Right atrium auricular region (tissue), 2 donors: ENCODE measurements at regions not wholly inside any gene's neighbourhood (a gene's known extent, or its start where the extent isn't known, plus 50 kb on each side); places are given as distances from the start of the nearest gene placed in this dataset.

Source experiments
- DNase-seq: peaks from one replicate; pipeline ENCODE4 v3.0.0-alpha.2; 2019; ENCODE audit warnings: low spot score
- H3K27ac ChIP-seq, 2 donors: fragments of 200-600 bp; sonication (generic); 1 replicate in 1 of 2; 2 replicates in 1 of 2; pipeline ENCODE4 v1.5.1; 2016 to 2019
- H3K27me3 ChIP-seq, 2 donors: fragments of 200-600 bp; sonication (generic); one replicate each; pipeline versions ENCODE4 v1.5.1 to v1.6.0; 2017 to 2019
- H3K36me3 ChIP-seq: fragments of 200-600 bp; sonication (generic); one replicate; pipeline ENCODE4 v1.5.1; 2016
- H3K4me1 ChIP-seq, 2 donors: fragments of 200-600 bp; sonication (generic); one replicate each; pipeline versions ENCODE4 v1.5.1 to v1.6.0; 2017 to 2019
- H3K4me3 ChIP-seq, 2 donors: fragments of 200-600 bp; sonication (generic); 1 replicate in 1 of 2; 2 replicates in 1 of 2; pipeline ENCODE4 v1.5.1; 2017 to 2019; ENCODE audit warnings: mild to moderate bottlenecking in 1 of 2, moderate library complexity in 1 of 2
- H3K9me3 ChIP-seq, 2 donors: fragments of 200-600 bp; sonication (generic); one replicate each; pipeline ENCODE4 v1.5.1; 2019
- TF ChIP-seq, protein P1 (sequence below), 2 donors: fragments of 200-600 bp; sonication (generic); IDR thresholded peaks; one replicate each; pipeline ENCODE4 v1.5.1; 2019; ENCODE audit warnings: antibody characterized with exemption in 2 of 2

DNA sequence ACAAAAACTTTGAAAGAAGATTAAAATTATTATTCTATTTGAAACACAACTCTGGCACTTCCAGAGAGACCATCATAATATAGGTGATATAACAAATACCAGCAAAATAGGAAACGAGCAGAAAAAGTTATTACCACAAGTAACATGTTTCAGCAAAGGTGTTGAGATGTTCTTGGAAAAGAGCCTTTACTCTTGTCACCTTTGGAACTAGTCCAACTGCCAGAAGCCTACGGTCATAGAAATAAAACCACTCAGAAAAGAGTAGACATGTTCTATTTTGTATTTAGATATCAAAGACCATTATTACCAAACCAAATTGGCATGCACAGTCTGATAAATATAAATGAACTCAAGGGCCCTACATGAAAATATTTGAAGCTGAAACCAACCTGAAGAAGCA lies 145.0 kb upstream of the DMAC1 start:
- H3K9me3 ChIP-seq = peaks cover 0 to 5% of the 10 kb centered on the region in 2 donors
- DNase-seq = no peak
- no peaks in the 10 kb centered on the region for H3K4me1 ChIP-seq
- H3K36me3 ChIP-seq = no peaks in the 10 kb centered on the region
- no peaks in the 10 kb centered on the region for H3K27me3 ChIP-seq
- H3K27ac ChIP-seq = peak overlapping the region in 1 of 2 donors; percentile 30
- no peak overlapping the region for H3K4me3 ChIP-seq
- TF ChIP-seq, protein P1, sequence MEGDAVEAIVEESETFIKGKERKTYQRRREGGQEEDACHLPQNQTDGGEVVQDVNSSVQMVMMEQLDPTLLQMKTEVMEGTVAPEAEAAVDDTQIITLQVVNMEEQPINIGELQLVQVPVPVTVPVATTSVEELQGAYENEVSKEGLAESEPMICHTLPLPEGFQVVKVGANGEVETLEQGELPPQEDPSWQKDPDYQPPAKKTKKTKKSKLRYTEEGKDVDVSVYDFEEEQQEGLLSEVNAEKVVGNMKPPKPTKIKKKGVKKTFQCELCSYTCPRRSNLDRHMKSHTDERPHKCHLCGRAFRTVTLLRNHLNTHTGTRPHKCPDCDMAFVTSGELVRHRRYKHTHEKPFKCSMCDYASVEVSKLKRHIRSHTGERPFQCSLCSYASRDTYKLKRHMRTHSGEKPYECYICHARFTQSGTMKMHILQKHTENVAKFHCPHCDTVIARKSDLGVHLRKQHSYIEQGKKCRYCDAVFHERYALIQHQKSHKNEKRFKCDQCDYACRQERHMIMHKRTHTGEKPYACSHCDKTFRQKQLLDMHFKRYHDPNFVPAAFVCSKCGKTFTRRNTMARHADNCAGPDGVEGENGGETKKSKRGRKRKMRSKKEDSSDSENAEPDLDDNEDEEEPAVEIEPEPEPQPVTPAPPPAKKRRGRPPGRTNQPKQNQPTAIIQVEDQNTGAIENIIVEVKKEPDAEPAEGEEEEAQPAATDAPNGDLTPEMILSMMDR (IDR thresholded peaks at IDR 0.05) = no peak

DNA sequence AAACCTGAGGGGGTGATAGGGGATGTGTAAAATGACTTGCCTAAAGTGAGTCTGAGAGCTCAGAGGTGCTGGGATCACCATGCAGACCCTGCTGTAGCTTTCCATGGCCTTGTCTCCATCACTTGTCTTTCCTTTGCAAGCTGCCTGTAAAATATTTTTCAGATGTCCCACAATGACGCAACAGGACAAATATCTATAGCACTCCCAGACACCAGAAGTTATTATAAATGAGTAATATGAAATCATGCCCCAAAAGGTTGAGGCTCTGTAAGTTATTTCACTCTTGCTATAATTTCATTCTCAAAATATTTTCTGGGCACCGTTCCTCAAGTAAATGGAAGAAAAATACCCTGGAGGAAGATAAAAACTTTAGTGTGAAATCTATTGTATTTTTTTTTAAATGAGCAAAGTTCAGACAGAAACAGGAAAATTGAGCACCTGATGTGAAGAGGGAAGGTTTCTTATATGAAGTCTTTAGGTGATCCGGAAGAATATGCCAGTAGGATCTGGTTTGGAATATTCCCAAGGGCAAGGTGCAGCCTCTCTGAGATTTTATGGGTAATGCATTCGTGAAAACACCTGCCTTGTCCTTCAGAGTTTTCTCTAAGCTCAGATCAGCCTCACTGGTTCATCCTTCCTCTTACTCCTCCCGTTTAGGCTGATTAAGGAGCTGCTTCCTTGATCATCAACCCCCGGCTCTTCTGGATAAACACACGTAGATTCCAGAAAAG lies 138.3 kb upstream of the DMAC1 start:
- no peaks in the 10 kb centered on the region for H3K4me1 ChIP-seq
- TF ChIP-seq, protein P1 (IDR thresholded peaks at IDR 0.05) = no peak
- no peaks in the 10 kb centered on the region for H3K36me3 ChIP-seq
- no peaks in the 10 kb centered on the region for H3K27me3 ChIP-seq
- H3K4me3 ChIP-seq = no peak overlapping the region
- DNase-seq = no peak
- peaks cover 0 to 10% of the 10 kb centered on the region in 2 donors for H3K9me3 ChIP-seq
- H3K27ac ChIP-seq = no peak overlapping the region

DNA sequence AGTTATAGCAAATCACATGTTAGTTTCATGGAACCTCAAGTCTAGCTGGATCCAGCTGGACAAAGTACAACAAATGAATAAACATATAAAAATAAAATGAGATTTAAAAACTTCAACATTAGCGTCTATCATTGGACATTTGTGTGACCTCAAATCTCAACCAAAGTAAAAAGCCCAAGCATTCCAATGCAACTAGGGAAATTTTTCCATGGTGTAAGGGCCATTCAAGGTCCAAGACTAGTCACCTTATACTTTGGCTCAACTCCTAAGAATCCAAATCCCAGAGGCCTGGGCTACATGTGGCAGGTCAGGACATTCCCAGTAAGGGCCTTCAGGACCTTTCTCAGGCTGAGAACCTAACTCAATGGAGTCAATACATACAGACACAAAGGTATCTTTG lies 137.4 kb upstream of the DMAC1 start:
- no peak overlapping the region for H3K27ac ChIP-seq

GRCh38 chr9:7936163-7936562 lies 136.6 kb upstream of the DMAC1 start:
- DNase-seq = no peak
- TF ChIP-seq, protein P1 (IDR thresholded peaks at IDR 0.05) = no peak
- H3K27me3 ChIP-seq = no peaks in the 10 kb centered on the region
- H3K9me3 ChIP-seq = peaks cover 0 to 10% of the 10 kb centered on the region in 2 donors
- H3K4me3 ChIP-seq = no peak overlapping the region
- no peak overlapping the region for H3K27ac ChIP-seq
- H3K4me1 ChIP-seq = no peaks in the 10 kb centered on the region
- H3K36me3 ChIP-seq = no peaks in the 10 kb centered on the region

More for the DNA sequence above, 137.4 kb upstream of the DMAC1 start:
- Histone ChIP-seq H3K9me3 (peaks cover 0 to 10% of the 10 kb centered on the region in 2 donors), H3K27me3 (no peaks in the 10 kb centered on the region), H3K4me1 (no peaks in the 10 kb centered on the region), H3K4me3 (no peak overlapping the region), H3K36me3 (no peaks in the 10 kb centered on the region)
- no peak for DNase-seq
- TF ChIP-seq, protein P1 (IDR thresholded peaks at IDR 0.05) = no peak

DNA sequence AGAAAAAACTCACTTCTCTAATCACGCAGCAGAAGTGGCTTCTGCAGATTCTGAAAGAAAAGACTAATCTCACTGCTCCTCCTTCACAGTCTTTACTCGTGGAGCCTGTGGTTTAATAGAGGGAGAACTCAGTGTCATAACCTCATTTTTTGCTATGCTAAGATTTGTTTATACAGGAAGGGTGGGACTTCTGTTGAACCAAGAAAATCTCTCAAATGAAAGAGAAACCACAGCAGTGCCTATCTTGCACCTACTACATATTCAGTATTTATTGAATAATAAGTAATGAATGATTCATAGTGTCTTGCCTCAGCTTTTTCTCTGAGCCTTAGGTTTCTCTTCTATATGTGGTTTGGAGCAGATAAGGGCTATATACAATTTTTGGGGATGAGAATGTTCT lies 136.1 kb upstream of the DMAC1 start:
- Histone ChIP-seq H3K27ac (no peak overlapping the region), H3K27me3 (no peaks in the 10 kb centered on the region), H3K4me1 (no peaks in the 10 kb centered on the region), H3K36me3 (no peaks in the 10 kb centered on the region), H3K4me3 (no peak overlapping the region), H3K9me3 (peaks cover 0 to 10% of the 10 kb centered on the region in 2 donors)
- TF ChIP-seq, protein P1 (IDR thresholded peaks at IDR 0.05) = no peak
- DNase-seq = no peak

GRCh38 chr9:7932767-7933166 lies 133.2 kb upstream of the DMAC1 start:
- H3K9me3 ChIP-seq = no peaks in the 10 kb centered on the region
- H3K27me3 ChIP-seq = no peaks in the 10 kb centered on the region

More at GRCh38 chr9:7932767-7933166, 133.2 kb upstream of the DMAC1 start:
- Histone ChIP-seq H3K4me1 (no peaks in the 10 kb centered on the region), H3K4me3 (no peak overlapping the region), H3K36me3 (no peaks in the 10 kb centered on the region), H3K27ac (no peak overlapping the region)
- no peak for DNase-seq
- TF ChIP-seq, protein P1 (IDR thresholded peaks at IDR 0.05) = no peak
